CD14-positive monocyte (primary cell): ENCODE measurements at regions not wholly inside any gene's neighbourhood (a gene's known extent, or its start where the extent isn't known, plus 50 kb on each side); places are given as distances from the start of the nearest gene placed in this dataset.

Experiments
- DNase-seq, 3 donors: peaks; one replicate each; pipeline ENCODE4 v3.0.0-alpha.2; 2011 to 2022
- H2AFZ ChIP-seq: 2 replicates; pipeline ENCODE4 v1.6.0; 2012; ENCODE audit warnings: mild to moderate bottlenecking, low read depth, low read length, inconsistent platforms; ENCODE audit not compliant: insufficient read depth, poor library complexity, severe bottlenecking
- H3K27ac ChIP-seq, 2 donors: 1 replicate in 1 of 2; 2 replicates in 1 of 2; pipeline ENCODE4 v1.5.1; 2012 to 2013; ENCODE audit warnings: low read length in 2 of 2, control low read depth in 1 of 2, inconsistent platforms in 1 of 2, low read depth in 1 of 2, mild to moderate bottlenecking in 1 of 2
- H3K27me3 ChIP-seq, 2 donors: one replicate each; pipeline versions ENCODE4 v1.6.0 to v1.6.1; 2011 to 2013; ENCODE audit warnings: low read length in 2 of 2; ENCODE audit not compliant: control insufficient read depth in 2 of 2, insufficient read depth in 2 of 2
- H3K36me3 ChIP-seq, 2 donors: replicated peaks in 1 of 2; 1 replicate in 1 of 2; 2 replicates in 1 of 2; pipeline versions ENCODE4 v1.5.1 to v1.6.1; 2012 to 2013; ENCODE audit warnings: low read length in 2 of 2, control low read depth in 1 of 2, inconsistent platforms in 1 of 2, mild to moderate bottlenecking in 1 of 2; ENCODE audit not compliant: insufficient read depth in 2 of 2, control insufficient read depth in 1 of 2
- H3K4me1 ChIP-seq, 2 donors: 1 replicate in 1 of 2; 2 replicates in 1 of 2; pipeline versions ENCODE4 v1.5.1 to v1.6.1; 2012 to 2013; ENCODE audit warnings: low read length in 2 of 2, control low read depth in 1 of 2, inconsistent platforms in 1 of 2, mild to moderate bottlenecking in 1 of 2, moderate library complexity in 1 of 2; ENCODE audit not compliant: insufficient read depth in 2 of 2, control insufficient read depth in 1 of 2
- H3K4me2 ChIP-seq: replicated peaks from 2 replicates; pipeline ENCODE3; 2012; ENCODE audit warnings: low read length, moderate library complexity, mild to moderate bottlenecking; ENCODE audit not compliant: poor library complexity, severe bottlenecking; ENCODE audit errors: extremely low read depth
- H3K4me3 ChIP-seq, 3 experiments: fragments of 200-600 bp in 1 of 3; sonication (generic) in 1 of 3; replicated peaks in 1 of 3; 1 replicate in 2 of 3; 2 replicates in 1 of 3; pipeline ENCODE4 v1.5.1; 2011 to 2013; ENCODE audit warnings: low read length in 3 of 3, mild to moderate bottlenecking in 3 of 3, control low read depth in 2 of 3, low read depth in 2 of 3, inconsistent platforms in 1 of 3, moderate library complexity in 1 of 3
- H3K79me2 ChIP-seq: 2 replicates; pipeline ENCODE4 v1.6.0; 2012; ENCODE audit warnings: mild to moderate bottlenecking, control low read depth, inconsistent platforms, low read length, moderate library complexity; ENCODE audit not compliant: insufficient read depth
- H3K9ac ChIP-seq: 2 replicates; pipeline ENCODE4 v1.6.0; 2017; ENCODE audit warnings: low read length, mild to moderate bottlenecking; ENCODE audit not compliant: insufficient read depth, poor library complexity, severe bottlenecking
- H3K9me3 ChIP-seq, 2 donors: replicated peaks in 1 of 2; 1 replicate in 1 of 2; 2 replicates in 1 of 2; pipeline versions ENCODE4 v1.5.1 to v1.6.1; 2012 to 2013; ENCODE audit warnings: low read length in 2 of 2, control low read depth in 1 of 2; ENCODE audit not compliant: control insufficient read depth in 1 of 2, insufficient read depth in 1 of 2
- H4K20me1 ChIP-seq: 2 replicates; pipeline ENCODE4 v1.6.0; 2012; ENCODE audit warnings: mild to moderate bottlenecking, low read length, control low read depth, moderate library complexity; ENCODE audit not compliant: insufficient read depth
- H3K27ac Mint-ChIP-seq, 7 donors: one replicate each; pipeline ENCODE4 v1.8.0; 2020; ENCODE audit warnings: mild to moderate bottlenecking in 7 of 7, mixed read lengths in 7 of 7, moderate library complexity in 6 of 7, inconsistent platforms in 2 of 7
- H3K27me3 Mint-ChIP-seq, 3 donors: one replicate each; pipeline ENCODE4 v1.8.0; 2021 to 2022; ENCODE audit warnings: low read depth in 3 of 3, mild to moderate bottlenecking in 3 of 3, mixed read lengths in 3 of 3, moderate library complexity in 3 of 3, inconsistent platforms in 1 of 3
- H3K36me3 Mint-ChIP-seq, 2 donors: one replicate each; pipeline ENCODE4 v1.8.0; 2020; ENCODE audit warnings: mixed read lengths in 2 of 2, inconsistent platforms in 1 of 2, mild to moderate bottlenecking in 1 of 2
- H3K4me1 Mint-ChIP-seq: one replicate; pipeline ENCODE4 v1.8.0; 2020; ENCODE audit warnings: mild to moderate bottlenecking, mixed read lengths
- H3K4me3 Mint-ChIP-seq, 2 donors: one replicate each; pipeline ENCODE4 v1.8.0; 2020; ENCODE audit warnings: mild to moderate bottlenecking in 2 of 2, mixed read lengths in 2 of 2, moderate library complexity in 1 of 2
- H3K9me3 Mint-ChIP-seq, 7 donors: one replicate each; pipeline ENCODE4 v1.8.0; 2020 to 2022; ENCODE audit warnings: mixed read lengths in 7 of 7, mild to moderate bottlenecking in 6 of 7, moderate library complexity in 6 of 7, inconsistent platforms in 2 of 7
- WGBS: methylation state at CpG from one replicate; pipeline ENCODE4 v1.1.5; 2013; ENCODE audit warnings: missing lambda C conversion rate; ENCODE audit not compliant: insufficient coverage; 5-methylcytosine and 5-hydroxymethylcytosine counted together
- intact Hi-C, 2 donors: fragments of 100-400 bp; cut with micrococcal nuclease; formaldehyde crosslinking; loops; one replicate each; pipeline versions ENCODE4 v1.15.0 to v1.15.1; 2023
- TF ChIP-seq, protein P1 (sequence below): fragments of 200-600 bp; IDR thresholded peaks from one replicate; pipeline ENCODE4 v1.8.0; 2022; ENCODE audit warnings: antibody characterized with exemption, mild to moderate bottlenecking

DNA sequence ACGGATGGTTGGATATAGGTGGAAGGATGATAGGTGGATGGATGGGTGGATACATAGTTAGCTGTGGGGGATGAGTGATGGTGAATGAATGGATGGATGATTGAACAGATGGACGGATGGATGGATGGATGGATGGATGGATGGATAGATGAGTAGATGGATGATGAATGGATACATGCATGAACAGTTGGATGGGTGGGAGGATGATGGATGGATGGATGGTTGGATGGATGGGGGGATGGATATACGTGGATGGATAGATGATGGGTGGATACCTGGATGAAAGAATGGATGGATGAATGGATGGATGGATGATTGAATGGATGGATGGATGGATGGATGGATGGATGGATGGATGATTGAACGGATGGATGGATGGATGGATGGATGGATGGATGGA lies 68.4 kb upstream of the PRR5 start:
- Histone ChIP-seq H3K9me3 (no peaks in the 10 kb centered on the region), H3K79me2 (no peaks in the 10 kb centered on the region), H3K4me2 (no peak overlapping the region), H3K4me1 (peaks cover 6 to 8% of the 10 kb centered on the region in 2 donors), H3K9ac (no peak overlapping the region), H3K27ac (no peak overlapping the region), H3K36me3 (no peaks in the 10 kb centered on the region), H4K20me1 (no peaks in the 10 kb centered on the region), H2AFZ (no peak overlapping the region), H3K27me3 (no peaks in the 10 kb centered on the region), H3K4me3 (no peak overlapping the region)
- H3K36me3 Mint-ChIP-seq: no peaks in the 10 kb centered on the region
- H3K4me3 Mint-ChIP-seq: no peak overlapping the region
- H3K27ac Mint-ChIP-seq: no peak overlapping the region
- TF ChIP-seq, protein P1, sequence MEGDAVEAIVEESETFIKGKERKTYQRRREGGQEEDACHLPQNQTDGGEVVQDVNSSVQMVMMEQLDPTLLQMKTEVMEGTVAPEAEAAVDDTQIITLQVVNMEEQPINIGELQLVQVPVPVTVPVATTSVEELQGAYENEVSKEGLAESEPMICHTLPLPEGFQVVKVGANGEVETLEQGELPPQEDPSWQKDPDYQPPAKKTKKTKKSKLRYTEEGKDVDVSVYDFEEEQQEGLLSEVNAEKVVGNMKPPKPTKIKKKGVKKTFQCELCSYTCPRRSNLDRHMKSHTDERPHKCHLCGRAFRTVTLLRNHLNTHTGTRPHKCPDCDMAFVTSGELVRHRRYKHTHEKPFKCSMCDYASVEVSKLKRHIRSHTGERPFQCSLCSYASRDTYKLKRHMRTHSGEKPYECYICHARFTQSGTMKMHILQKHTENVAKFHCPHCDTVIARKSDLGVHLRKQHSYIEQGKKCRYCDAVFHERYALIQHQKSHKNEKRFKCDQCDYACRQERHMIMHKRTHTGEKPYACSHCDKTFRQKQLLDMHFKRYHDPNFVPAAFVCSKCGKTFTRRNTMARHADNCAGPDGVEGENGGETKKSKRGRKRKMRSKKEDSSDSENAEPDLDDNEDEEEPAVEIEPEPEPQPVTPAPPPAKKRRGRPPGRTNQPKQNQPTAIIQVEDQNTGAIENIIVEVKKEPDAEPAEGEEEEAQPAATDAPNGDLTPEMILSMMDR: no peak
- H3K27me3 Mint-ChIP-seq: peaks cover 2 to 15% (median 7%) of the 10 kb centered on the region in 3 donors
- no peaks in the 10 kb centered on the region for H3K4me1 Mint-ChIP-seq
- peaks cover 0 to 3% (median 0%) of the 10 kb centered on the region in 7 donors for H3K9me3 Mint-ChIP-seq
- 88% methylated on average over 4 of the region's 4 CpGs for WGBS
- no peak for DNase-seq
- intact Hi-C loops: no loop called here

DNA sequence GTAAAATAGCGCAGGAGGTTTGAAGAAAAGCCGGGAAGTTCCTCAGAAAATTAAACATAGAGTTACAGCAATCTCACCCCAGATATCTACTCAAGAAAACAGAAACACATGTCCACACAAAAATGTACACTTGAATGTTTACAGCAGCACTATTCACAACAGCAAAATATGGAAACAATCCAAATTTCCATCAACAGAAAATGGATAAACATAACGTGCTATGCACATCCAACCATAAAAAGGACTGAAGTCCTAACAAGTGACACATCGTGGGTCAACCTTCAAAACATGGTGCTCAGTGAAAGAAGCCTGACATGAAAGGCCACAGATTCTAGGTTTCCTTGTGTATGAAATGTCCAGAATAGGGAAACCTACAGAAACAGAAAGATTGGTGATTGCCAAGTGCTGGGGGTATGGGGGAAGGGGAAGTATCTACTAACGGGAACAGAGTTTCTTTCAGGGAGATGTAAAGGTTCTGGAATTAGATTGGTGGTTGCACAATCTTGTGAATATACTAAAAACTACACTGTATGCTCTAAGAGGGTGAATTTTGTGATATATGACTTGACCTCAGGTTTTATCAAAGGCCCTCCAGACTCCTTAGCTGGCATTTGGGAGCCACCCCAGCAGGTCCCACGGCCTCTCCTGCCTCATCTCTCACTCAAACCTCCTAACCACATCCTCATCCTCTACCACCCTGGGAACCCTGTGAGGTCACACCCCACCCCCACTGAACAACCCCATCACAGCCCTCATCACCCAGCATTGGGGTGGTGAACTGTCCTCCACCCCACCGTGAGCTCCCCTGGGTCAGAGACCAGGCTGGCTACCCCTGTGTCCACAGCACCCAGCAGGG lies 69.2 kb upstream of the PRR5 start:
- Histone ChIP-seq H3K4me2 (no peak overlapping the region), H3K9ac (no peak overlapping the region), H3K36me3 (no peaks in the 10 kb centered on the region), H4K20me1 (no peaks in the 10 kb centered on the region), H3K9me3 (no peaks in the 10 kb centered on the region), H3K79me2 (no peaks in the 10 kb centered on the region), H3K4me1 (peaks cover 6 to 8% of the 10 kb centered on the region in 2 donors), H3K27ac (no peak overlapping the region), H2AFZ (no peak overlapping the region), H3K4me3 (no peak overlapping the region), H3K27me3 (no peaks in the 10 kb centered on the region)
- H3K27me3 Mint-ChIP-seq: peaks cover 4 to 12% (median 9%) of the 10 kb centered on the region in 3 donors
- no peak overlapping the region for H3K4me3 Mint-ChIP-seq
- intact Hi-C loops: no loop called here
- no peak for DNase-seq
- H3K4me1 Mint-ChIP-seq: no peaks in the 10 kb centered on the region
- H3K27ac Mint-ChIP-seq: no peak overlapping the region
- TF ChIP-seq, protein P1: no peak
- peaks cover 0 to 3% (median 0%) of the 10 kb centered on the region in 7 donors for H3K9me3 Mint-ChIP-seq
- WGBS: 30% methylated on average over 3 of the region's 7 CpGs
- no peaks in the 10 kb centered on the region for H3K36me3 Mint-ChIP-seq
